HuH-7.5 (cell line): ENCODE measurements at regions not wholly inside any gene's neighbourhood (a gene's known extent, or its start where the extent isn't known, plus 50 kb on each side); places are given as distances from the start of the nearest gene placed in this dataset.

ENCODE experiments used
- DNase-seq: peaks from one replicate; pipeline ENCODE4 v3.0.0; 2011; ENCODE audit warnings: low spot score

DNA sequence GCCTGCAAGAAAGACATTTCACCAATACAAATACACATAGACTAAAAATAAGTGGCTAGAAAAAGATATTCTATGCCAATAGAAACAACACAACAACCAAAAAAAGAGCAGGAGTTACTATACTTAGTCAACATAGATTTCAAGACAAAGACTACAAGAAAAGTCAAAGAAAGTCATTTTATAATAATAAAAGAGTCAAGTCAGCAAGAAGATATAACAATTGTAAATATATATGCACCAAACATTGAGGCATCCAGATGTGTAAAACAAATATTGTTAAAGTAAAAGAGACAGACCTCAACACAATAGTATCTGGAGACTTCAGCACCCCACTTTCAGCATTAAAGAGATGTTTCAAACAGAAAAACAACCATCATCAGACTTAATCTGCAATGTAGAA lies 104.6 kb downstream of the AMY1C start:
- no peak for DNase-seq

DNA sequence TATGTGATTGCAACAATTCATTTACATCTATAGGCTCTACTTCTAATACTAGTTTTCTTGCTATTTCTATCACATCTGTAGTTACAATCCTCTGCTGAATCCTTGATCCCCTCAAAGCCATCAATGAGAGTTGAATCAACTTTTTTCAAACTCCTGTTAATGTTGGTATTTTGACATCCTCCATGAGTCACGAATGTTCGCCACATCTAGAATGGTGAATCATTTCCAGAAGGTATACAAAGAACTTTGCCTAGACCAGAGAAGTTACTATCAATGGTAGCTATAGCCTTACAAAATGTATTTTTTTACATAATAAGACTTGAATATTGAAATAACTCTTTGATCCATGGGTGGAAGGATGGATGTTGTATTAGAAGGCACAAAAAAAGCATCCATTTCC lies 110.0 kb downstream of the AMY1C start:
- no peak for DNase-seq

DNA sequence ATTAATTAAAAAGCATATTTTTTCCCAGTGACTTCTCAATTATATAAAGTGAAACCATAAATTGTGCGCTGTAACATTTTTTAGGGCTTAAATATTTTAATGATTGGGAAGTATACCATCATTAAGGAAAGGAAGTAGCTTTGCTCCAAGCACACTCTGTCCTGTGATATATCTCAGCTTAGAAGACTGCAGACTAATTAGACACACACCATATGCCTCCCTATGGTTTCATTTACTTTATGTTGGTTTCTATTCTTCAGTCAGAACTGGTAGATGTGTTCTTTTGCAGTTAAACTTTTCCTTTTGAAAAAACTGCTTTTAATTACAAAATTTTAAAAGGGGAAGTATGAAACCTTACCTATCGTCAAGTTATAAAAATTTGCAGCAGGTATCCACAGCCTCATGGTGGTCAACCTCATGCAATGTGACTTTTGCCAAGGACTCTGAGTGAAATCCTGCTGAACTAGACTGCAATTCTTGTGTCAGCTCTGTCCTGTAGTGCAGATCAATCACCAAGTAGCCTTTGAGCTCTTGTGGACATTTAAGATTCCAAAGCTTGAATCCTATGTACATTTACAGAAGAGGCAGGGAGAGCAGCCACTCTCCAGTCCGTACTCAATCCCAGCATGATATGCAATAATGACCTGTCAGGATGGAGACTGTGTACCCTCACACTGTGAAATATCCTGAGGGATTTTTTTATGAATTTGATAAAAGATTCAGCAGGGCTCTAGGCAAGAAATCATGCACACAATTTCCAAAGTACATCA lies 149.1 kb downstream of the AMY1C start:
- DNase-seq: no peak

DNA sequence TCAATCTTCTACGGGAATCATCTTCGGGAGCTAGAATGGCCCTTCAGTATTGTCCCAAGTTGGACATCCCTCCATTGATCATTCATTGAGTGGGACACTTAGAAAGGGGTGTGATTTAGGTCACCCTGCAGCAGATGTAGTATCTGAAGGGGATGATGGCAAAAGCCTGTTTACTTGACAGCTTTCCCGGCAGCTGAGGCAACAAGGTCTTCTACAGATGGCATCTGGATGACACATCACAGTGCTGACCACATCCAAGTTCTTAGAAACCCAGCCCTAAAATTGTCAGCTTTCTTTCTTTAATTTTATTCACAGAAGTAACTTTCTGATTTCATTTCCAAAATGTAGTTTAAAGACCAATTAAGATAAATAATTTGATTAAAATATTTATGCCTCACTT lies 150.3 kb downstream of the AMY1C start:
- DNase-seq: no peak

DNA sequence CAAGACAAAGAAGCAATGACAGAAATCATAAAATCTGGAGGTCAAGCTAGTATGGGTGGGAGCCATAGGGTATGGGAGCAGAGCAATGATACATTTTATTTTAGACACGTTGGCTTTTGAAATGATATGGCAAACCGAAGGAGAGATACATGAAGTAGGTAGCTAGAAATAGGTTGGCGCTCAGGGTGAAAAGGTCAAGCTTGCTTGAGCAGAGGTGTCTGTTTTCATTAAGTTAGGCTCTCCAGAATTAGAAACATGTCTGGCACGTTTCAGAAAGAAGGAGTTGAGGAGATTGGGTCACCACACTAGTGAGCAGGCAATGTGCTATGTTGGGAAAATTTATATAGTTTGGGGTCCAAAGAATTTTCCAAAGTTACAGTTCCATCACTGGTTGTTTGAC lies 151.4 kb downstream of the AMY1C start:
- DNase-seq: no peak

DNA sequence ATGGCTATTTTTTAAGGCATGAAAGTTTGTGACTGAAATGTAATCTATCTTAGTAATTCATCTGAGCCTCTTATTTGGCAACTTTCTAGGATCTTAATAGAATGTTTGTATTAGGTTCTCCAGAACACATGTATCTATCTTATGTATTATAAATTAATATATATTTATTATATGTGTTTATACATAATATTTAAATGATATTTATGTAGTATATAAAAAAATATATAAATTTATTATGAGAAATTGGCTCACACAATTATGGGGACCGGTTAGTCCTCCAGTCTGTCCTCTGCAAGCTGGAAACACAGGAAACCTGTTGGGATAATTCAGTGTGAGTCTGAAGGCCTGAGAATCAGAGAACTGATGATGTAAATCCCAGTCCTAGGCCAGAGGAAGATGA lies 155.7 kb downstream of the AMY1C start:
- no peak for DNase-seq

DNA sequence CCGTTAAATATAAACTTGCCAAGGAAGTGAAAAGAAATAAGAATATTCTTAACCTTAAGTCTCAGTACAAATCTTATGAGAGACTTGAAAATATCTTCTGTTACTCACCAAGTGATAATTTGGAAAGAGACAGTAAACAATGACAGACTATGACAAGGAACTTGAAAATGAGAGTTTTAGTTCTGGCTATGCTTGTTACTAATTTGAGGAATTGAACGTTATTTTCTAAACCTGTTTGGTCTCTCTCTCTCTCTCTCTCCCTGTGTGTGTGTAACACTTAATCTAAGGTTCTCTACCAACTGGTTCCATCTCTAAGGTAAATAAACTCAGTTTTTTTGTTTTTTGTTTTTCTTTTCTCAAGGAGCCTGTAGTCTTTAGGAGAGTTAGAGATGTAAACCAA lies 161.8 kb downstream of the AMY1C start:
- no peak for DNase-seq

DNA sequence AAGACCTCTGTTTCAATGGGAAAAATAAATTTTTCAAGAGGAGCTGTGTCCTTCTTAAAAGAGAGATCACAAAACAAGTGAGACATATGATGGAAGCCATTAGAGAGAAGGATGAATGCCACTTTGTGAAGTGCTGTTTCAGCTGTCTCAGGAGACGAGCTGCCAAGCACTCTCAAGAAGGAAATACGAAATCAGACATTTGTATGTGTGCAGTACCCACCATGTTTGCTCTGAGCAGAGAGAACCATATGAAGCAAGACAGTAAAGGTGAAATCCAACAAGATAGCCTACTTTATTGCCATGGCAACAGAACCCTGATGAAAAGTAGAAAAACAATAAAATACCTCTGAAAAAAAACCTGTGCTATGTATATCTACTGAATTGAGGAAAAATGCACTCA lies 168.1 kb downstream of the AMY1C start:
- no peak for DNase-seq

DNA sequence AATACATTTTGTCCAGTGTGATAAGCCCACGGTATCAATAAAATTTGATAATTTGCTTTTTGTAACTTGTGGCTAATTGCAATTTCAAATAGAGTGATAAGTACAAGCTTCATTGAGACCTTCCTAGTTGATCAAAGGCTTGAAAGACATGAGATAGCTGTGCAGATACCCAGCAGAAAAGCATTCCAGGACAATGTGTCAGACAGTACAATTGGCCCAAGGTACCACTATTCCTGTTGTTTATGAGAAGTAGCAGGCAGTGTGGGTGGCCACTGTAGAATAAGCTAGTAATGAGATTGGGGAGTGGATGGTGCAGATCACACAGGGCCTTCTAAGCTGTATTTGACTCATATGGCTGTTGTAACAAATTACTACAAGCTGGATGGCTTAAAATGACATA lies 182.2 kb downstream of the AMY1C start:
- no peak for DNase-seq

DNA sequence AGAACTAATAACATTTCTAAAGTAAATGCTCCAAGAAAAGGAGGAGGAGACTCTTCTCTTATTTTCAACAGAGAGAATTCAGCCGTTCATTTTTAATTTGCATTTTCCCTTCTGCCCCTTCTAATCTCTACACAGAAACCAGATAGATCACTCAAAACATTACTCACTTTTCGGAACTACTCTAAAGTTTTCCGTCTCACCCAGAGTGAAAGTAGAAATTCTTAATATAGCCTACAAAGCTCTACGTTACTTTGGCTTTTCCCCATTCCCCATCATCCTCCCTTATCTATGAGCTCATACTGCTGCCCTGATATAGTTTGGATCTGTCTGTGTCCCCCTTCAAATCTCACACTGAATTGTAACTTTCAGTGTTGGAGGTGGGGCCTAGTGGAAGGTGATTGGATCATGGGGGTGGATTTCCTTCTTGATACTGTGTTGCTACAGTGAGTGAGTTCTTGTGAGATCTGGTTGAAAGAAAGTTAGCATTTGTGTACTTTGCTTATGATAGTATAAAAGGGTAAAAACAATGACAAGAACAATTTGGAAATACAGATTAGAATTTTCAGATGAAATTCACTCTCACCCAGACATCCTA lies 188.2 kb downstream of the AMY1C start:
- DNase-seq: no peak

DNA sequence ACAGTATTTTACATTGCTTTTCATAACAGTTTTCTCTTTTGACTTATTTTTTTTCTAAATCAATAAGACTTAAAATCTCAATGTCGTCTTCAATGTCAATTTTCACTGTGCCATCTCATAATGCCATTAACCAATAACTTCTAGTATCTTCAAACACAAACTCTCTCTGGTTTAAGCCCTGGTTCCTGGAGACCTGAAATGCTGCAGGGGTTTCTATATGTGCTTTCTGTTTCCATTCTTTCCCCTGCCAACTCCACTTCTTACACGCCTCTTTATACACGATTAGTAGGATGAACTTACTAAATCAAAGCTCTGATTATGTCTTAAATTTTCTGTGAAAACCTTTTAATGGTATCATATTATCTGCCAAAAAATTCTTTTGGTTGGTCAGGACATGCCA lies 191.4 kb downstream of the AMY1C start:
- DNase-seq: no peak

DNA sequence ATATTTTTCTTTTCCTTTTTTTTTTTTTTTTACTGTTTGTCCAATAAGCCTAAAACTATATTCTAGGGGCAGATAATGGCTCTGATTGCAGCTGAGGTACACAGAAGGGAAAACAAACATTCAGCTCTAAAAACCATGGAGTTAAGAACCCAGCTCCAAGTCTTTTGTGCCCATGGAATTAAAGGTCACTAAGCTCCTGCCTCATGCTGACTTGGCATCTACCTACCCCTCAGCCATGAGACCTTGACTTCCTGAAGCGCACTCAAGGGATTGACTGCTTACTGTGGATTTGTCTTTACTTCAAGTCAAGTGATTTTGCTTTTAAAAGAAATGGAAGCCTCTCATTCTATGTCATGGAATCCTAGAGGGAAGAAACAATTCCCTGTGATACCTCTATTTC lies 192.3 kb downstream of the AMY1C start:
- DNase-seq: no peak

DNA sequence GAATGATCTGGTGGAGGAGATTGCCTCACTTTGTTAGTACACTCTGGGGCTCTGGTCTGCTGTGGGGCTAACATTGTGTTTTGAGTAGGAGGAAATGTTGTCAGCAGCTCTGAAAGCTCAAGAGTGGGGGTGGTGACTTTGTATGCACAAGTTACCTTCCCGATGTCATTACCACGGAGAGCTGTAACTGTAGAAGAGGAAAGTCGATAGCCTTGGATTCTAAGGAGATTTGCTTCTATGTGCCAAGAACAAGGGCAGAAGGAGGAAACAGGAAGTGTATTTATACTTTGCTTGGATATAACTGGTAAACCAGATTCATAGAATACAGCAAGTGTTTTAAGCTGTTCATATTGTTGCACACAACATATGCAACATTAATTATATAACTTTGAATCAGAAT lies 196.1 kb downstream of the AMY1C start:
- DNase-seq: no peak

DNA sequence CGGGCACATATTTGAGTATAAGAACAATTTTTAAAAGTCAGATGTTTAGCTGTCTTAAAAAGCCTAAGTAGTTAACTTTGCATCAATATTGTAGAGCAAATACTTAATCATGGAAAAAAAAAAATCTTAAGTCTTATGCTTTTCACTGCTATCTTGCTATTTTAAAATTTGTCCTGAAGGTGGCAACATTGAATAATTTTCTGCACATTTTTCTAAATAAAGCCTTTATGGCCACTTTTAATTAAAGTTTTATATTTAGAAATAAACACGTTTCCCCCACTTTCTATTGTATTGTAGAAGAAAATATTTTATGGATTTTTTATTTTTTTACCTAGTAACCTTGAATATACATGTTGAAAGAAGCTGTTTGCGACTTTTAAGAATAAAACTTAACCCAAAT lies 198.8 kb downstream of the AMY1C start:
- no peak for DNase-seq

DNA sequence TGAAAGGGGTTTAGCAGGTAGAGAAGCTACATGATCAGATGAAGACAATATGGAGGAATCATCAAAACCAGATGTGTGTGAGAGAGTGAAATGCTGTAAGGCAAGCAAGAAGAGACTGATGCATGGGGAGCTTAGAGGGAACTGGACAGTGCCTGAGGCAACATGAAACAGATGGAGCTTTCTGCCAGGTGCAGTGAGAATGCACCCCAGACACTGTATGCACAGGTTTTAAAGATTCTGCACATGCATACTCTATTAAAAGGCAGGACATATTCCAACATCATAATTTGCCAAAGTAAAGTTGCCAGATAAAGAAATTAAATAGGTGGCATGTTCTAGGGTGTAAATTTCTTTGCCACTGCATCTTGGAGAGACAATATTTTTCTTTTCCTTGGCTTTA lies 200.1 kb downstream of the AMY1C start:
- no peak for DNase-seq

DNA sequence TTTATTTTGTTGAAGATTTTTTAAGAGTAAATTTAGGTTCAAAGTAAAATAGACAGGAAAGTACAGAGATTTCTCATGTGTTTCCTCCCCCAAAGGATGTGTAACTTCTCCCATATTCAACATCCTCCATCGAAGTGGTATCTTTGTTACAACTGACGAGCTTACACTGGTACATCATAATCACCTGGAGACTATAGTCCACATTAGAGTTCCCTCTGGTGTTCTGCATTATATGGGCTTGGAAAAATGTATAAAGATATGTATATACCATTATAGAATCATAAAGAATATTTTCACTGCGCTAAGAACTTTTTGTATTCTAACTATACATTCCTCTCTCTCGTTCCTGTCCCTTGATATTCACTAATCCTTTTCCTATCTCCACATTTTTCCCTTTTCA lies 203.7 kb downstream of the AMY1C start:
- no peak for DNase-seq

DNA sequence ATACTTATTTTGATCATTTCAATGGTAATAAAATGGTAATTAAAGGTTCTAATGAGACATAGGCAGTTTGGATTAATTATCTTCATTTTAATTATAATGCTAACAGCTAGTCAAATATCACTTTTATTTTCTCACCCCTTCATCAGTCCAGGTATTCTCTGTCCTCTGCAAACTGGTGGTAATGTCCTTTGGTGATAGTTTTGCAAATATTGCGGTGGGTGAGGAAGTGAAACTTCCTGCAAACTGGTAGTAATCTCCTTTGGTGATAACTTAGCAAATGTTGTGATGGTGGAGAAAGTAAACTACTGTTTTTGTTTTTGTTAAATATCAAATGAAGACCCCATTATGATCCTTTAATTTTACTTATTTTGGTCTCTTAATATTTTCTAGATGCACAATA lies 209.0 kb downstream of the AMY1C start:
- no peak for DNase-seq

DNA sequence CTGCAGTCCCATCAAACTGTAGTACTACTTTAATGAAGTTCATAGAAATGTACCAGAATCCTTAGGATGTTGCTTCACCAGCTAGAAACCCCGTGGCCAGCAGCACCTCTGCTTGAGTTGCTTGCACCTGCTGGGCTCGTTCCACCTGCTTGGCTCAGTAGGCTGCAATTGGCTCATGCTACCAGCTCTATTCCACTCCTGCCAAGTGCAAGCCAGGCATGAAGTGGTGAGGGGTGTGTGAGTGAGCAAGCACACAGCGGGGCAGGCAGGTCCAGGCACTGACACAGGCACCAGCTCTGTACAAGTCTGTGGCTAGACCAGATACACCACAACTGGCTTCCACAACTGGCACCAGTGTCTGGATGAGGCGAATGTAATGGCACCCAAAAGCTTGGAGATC lies 209.9 kb downstream of the AMY1C start:
- no peak for DNase-seq

DNA sequence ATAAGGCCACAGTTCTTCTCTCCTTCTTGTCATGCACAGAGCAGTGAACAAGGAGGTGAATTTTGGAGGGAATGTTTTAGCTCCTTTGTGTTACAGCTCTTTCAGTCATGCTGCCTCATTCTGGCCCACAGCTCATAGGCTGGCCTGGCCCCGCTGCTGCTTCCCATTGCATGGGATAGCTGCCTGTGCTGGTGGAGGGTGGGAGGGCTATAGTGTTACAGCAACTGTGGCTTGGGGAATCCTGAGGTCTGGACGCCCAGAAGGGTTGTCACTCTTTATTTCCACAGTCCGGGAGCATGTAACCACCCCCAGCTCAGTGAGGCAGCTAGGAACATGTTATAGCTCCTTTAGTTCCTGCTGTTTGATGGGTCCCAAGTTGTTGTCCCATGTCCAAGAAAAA lies 210.3 kb downstream of the AMY1C start:
- no peak for DNase-seq

DNA sequence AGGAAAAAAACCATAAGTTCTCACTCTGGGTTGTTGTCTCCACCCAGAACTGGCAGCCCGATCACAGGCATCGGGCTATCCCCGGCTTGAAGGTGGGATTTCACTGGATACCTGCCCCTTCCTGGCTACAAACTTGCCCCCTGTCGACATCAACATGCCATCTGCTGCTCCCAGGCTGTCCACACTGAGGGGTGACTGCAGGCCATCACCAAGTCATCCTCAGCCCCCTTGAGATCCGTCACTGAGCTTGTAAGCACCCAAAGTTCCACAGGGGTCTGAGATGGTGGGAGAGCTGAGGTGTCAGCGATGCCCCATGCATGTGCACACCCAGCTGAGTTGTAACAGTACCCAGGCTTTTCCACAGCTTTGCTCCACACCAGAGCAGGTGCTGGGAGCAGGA lies 211.0 kb downstream of the AMY1C start:
- no peak for DNase-seq

DNA sequence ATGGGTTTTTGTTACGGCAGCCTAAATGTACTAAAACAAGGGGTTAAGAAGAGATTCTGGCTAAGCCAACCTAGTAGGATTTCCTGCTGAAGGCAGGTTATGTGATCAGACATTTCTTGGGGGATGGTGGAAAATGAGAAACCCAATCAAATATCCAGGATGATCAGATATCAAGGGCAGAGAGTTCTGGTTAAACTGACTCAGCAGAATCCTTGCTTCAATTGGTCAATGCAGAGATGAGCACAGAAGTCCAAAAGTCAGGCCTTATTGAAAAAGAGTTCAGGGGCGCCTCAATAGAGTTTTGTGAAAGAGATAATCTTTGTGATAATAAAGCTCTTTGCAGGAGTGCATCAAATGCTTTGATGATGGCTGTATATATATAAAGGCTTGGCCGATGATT lies 237.1 kb downstream of the AMY1C start:
- DNase-seq: no peak

DNA sequence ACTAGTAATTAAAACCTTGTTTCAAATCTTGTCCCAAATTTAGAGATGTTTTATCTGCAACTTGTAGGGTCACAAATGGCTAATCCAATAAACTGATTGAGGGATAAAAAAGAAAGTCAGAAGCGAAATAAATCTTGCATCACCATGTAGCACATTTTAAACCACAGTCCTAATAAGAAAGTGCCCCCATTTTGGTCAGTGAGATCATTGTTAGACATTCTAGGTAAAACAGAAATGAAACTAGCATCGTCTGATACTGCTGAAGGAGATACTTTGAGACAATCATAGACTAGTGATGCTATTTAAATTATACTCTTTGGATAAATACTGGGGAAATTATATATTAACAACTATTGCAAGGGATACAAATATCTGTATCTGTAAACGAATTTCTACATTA lies 247.9 kb downstream of the AMY1C start:
- no peak for DNase-seq

DNA sequence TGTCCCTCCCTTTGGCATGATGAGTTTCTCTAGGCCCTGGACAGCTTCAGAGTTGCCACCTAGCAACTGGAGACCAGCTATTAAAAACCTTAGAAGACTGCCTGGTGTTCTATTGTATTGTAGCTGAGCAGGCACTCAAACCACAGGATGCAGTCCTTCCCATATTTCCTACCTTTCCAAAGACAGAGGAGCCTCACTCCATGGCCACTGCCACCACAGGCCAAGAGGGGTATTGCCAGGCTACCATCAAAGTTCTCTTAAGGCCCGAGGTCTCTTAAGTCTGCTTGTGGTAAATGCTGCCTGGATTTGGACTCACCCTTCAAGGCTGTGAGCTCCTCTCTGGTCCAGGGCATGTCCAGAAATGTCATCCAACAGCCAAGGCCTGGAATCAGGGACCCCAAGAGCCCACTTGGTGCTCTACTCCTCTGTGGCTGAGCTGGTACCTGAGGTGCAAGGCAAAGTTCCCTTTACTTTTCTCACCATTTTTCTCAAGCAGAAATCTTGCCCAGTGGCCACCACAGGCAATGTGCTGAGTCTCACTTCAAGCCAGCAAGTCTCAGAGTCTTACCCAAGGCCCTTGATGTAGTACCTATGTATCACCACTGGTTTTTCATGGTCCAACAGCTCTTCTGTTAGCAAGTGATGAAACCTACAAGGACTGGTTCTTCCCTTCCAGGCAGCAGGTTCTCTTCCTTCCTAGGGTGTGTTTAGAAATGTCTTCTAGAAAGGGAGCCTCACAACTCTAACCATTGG lies 269.4 kb downstream of the AMY1C start:
- no peak for DNase-seq

DNA sequence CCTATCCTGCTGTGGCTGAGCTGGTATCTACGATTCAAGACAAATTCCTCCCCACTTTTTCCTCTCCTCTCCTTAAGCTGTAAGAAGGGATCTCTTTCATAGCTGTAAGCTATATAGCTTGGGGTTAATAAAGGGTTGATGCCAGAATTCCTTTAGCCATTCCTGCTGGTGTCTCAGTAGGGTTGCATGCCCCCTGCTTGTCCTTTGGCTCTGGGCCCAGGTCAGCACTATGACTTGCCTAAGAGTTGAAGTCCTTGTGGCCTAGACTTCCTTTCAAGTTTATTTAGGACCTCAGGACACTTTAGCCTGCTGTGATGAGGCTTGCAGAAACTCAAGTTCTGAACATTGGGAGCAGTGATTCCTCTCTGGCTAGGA lies 270.0 kb downstream of the AMY1C start:
- DNase-seq: no peak
